ENCODE measurements at regions not wholly inside any gene's neighbourhood (a gene's known extent, or its start where the extent isn't known, plus 50 kb on each side); places are given as distances from the start of the nearest gene placed in this dataset.
"Not testable (repeated sequence)": the region's sequence is repeated elsewhere in the genome, so short reads cannot be mapped to it uniquely, and the experiment has no call there.

DNA sequence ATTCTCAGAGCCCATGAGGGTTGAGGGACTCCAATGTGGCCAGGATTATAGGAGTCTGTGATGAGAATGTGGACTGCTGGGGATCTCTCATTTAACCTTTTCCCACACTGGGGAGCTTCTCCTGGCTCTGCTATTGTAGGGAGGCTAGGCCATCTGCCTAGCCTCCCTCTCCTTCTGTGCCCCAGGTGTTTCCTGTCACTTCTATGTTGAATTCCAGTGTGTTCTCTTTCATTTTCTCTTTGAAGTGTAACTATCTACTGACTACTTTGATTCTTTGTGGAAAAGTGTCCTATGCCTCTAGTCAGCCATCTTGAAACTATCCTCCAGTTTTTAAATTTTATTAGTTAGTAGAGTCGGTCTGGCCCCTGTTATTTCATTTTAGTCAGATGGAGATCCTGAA is 53.4 kb upstream of the ABCD2 start:
- TF ChIP-seq, protein P1, sequence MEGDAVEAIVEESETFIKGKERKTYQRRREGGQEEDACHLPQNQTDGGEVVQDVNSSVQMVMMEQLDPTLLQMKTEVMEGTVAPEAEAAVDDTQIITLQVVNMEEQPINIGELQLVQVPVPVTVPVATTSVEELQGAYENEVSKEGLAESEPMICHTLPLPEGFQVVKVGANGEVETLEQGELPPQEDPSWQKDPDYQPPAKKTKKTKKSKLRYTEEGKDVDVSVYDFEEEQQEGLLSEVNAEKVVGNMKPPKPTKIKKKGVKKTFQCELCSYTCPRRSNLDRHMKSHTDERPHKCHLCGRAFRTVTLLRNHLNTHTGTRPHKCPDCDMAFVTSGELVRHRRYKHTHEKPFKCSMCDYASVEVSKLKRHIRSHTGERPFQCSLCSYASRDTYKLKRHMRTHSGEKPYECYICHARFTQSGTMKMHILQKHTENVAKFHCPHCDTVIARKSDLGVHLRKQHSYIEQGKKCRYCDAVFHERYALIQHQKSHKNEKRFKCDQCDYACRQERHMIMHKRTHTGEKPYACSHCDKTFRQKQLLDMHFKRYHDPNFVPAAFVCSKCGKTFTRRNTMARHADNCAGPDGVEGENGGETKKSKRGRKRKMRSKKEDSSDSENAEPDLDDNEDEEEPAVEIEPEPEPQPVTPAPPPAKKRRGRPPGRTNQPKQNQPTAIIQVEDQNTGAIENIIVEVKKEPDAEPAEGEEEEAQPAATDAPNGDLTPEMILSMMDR (IDR thresholded peaks at IDR 0.05; ENCODE audit: low read depth, low read length, missing control alignments), result no peak
- H3K4me3 ChIP-seq (ENCODE audit: low read depth, low read length), result no peak overlapping the region
- in situ Hi-C loops (cut with HindIII; ENCODE audit: low sequenced_read_pairs), result no loop called here
- no peak for DNase-seq (ENCODE audit: low read depth)

DNA sequence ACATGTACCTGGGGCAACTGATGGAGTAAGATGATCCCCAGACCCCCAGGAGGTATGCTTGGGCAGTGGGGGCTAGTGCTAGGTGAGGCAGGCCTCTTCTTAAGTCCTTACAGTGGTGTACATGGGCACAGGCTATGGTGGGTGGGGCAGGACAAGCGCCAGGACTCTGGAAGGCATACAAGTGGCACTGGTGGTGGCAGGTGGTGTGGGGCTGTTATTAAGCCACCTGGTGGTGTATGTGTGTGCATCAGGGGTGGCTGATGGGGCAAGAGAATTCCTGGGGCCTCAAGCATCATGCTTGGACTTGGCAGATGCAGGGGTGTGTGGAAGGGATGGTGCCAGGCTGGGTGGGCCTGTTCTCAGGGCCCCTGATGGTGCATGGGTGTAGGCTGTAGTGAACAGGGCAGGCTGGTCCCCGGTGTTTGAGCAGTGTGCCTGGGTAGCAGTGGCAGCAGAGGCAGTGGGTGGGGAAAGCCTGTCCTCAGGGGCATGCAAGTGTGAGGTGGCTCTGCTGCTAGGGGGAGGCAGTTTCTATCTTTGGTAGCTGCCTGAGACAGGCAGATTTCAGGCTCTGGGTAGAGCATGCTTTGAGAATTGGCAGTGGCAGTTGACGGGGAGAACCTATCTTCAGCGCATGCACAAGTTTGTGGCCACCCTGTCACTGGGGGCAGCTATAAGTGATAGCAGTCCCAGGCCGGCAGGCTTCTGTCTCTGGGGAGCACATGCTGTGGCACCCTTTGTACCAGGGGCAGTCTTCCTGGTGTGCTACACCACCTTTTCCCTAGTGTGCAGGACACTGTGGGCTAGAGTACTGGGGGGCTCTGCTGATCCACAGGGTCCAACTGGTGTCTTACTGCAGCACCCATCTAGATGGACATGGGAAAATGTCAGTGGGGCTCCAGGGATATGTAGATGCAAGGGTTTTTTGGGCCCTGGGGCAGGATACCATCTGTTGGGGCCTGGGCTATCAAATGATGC is 52.6 kb upstream of the ABCD2 start:
- in situ Hi-C loops (cut with HindIII; ENCODE audit: low sequenced_read_pairs), result no loop called here
- TF ChIP-seq, protein P1 (IDR thresholded peaks at IDR 0.05; ENCODE audit: low read depth, low read length, missing control alignments), result no peak
- no peak overlapping the region for H3K4me3 ChIP-seq (ENCODE audit: low read depth, low read length)
- DNase-seq (ENCODE audit: low read depth), result no peak

DNA sequence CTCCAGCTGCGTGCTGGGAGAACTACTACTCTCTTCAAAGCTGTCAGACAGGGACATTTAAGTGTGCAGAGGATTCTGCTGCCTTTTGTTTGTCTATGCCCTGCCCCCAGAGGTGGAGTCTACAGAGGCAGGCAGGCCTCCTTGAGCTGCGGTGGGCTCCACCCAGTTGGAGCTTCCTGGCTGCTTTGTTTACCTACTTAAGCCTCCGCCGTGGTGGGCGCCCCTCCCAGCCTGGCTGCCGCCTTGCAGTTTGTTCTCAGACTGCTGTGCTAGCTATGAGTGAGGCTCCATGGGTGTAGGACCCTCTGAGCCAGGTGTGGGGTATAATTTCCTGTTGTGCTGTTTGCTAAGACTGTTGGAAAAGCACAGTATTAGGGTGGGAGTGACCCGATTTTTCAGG is 49.9 kb upstream of the ABCD2 start:
- DNase-seq (ENCODE audit: low read depth); H3K4me3 ChIP-seq (ENCODE audit: low read depth, low read length); in situ Hi-C loops (cut with HindIII; ENCODE audit: low sequenced_read_pairs): not testable (repeated sequence)

All from astrocyte of the cerebellum (primary cell).